Embryonic facial prominence (tissue), 1 donor: ENCODE measurements at regions not wholly inside any gene's neighbourhood (a gene's known extent, or its start where the extent isn't known, plus 50 kb on each side); places are given as distances from the start of the nearest gene placed in this dataset.
"Not testable (repeated sequence)": the region's sequence is repeated elsewhere in the genome, so short reads cannot be mapped to it uniquely, and the experiment has no call there.

Experiments
- DNase-seq: peaks from one replicate; pipeline ENCODE4 v3.0.0-alpha.2; 2016; ENCODE audit errors: extremely low spot score

DNA sequence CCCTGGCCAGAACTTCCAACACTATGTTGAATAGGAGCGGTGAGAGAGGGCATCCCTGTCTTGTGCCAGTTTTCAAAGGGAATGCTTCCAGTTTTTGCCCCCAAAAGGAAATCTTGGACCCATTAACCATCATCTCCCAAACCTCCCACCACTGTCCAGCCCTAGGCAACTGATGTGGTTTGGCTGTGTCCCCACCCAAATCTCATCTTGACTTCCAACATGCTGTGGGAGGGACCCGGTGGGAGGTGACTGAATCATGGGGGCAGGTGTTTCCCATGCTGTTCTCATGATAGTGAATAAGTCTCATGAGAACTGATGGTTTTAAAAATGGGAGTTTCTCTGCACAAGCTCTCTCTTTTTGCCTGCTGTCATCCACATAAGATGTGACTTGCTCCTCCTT, 119.1 kb upstream of the RMDN2 start:
- not testable (repeated sequence) for DNase-seq

DNA sequence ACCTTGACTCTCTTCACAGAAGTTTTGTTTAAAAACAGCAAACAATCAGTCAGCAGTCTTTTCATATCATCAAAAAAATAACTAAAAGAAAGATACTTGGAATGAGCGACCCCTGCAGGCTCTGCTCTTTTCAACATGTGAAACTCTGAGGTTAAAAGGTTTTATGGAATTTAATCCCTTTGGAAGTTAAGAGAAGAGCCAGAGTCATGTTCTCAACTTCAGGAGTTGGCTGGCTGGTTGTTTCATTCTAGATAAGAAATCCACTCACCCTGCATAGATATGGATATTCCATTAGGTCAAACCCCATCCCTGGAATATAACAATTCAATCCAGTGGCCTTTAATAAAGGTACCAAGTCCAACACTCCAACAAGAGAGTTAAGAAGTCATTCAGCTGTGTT, 115.6 kb upstream of the RMDN2 start:
- DNase-seq = no peak

GRCh38 chr2:37809931-37810570, 115.0 kb upstream of the RMDN2 start:
- no peak for DNase-seq

GRCh38 chr2:37812414-37812813, 112.7 kb upstream of the RMDN2 start:
- DNase-seq = no peak

DNA sequence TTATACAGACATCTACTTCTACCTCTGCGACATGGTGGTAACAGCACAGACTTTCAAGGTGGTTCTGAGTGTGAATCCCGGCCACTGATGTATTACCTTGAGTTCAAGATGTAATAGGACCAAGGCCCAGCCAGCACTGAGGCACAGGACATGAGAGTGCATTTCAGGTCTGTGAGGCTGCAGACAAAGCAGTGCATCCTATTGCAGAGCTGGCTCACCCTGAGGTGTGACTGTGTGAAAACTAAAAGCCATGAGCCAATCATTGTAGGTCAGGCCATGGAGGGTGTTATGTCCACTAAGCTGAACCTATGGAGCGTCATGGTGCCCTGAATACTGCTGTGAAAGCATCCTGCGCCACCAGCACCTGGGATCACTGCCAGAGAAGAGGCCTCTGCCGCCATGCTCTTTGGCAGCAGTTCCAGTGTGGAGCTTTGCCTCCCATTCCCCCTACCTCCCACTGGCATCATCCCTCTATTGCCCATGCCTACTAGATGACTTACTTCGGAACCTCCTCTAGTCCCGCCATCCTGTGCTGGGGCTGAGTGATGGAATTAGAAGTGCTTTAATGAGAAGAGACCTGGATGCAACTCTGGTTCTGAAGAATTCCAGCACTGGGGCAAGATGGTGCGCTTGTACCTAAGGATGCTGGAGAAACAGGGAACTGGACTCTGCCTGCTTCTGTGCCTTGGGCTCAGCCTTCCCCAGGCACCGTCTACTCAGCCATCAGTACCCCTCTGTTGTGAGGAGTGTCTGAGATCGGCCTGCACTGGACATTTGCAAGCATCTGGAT, 112.0 kb upstream of the RMDN2 start:
- no peak for DNase-seq

- no peak for DNase-seq
Observed at GRCh38 chr2:37816036-37816435, 109.1 kb upstream of the RMDN2 start.

DNA sequence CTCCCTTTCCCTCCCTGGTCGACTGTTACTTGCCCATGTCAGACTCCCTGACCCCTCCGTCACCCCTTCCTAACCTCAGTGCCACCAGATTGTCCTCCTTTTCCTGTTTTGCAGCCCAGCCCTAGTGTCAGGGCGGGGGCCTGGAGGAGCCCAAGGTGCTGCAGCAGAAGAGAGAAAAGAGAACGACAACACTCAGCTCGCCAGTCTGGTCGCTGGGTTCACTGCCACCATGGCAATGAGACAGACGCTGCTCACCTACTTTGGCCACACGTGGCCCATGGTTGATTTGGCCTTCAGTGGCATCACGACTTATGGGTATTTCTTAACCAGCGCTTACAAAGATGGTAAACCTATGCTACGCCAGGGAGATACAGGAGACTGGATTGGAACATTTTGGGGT, 108.4 kb upstream of the RMDN2 start:
- no peak for DNase-seq

- no peak for DNase-seq
Observed at GRCh38 chr2:37819186-37819585, 105.9 kb upstream of the RMDN2 start.

DNA sequence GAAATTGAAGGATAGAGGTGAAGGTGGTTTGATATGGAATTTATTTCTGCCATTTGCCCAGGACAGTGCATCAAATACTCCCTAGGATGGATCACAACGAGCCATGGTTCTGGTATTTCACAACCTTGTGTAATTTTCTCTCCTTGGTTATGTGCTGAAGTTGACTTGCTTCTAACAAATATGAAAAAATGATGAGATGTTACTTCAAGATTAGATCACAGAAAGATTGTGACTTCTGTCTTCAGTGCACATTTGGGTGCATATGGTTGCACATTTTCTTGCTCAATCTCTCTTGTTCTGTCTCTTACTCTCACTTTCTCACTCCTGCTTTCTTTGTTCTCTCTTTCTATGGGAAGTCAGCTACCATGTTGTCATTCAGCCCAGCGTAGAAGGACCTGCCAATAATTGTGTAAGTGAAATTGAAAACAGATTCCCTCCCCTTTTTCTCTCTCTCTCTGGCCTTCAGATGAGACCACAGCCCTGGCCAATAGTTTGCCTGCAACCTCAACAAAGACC, 104.6 kb upstream of the RMDN2 start:
- no peak for DNase-seq

- no peak for DNase-seq
Observed at GRCh38 chr2:37825586-37825985, 99.5 kb upstream of the RMDN2 start.

GRCh38 chr2:37826611-37827010, 98.5 kb upstream of the RMDN2 start:
- no peak for DNase-seq

- DNase-seq = no peak
Observed at GRCh38 chr2:37827455-37827854, 97.6 kb upstream of the RMDN2 start.

DNA sequence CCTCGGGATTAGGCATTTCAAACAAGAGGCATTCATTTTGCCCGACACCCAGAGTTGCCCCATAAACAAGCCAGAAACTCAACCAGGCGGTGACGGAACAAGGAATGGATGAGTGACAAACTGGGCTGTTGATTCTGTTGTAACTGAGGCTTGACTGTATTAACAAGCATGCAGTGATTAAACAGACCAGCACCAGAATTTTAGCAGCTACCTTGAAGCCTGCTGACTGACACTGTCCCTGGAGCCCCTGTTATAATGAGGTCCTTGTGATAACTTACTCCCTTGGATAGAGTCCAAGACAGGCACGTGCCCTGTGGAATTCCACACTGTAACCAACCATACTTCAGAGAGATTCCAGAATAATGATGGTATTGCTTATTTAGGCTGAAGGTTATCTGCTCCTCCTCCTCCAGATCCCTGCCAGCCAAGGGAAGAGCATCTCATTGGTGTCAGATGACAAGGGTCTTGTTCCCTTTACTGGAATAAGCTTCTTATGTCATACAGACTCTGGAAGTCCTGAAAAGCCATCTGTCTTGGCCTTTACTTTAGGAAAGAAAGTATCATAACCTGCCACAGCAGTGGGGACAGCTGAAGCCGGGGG, 97.1 kb upstream of the RMDN2 start:
- peak; percentile 11 for DNase-seq

DNA sequence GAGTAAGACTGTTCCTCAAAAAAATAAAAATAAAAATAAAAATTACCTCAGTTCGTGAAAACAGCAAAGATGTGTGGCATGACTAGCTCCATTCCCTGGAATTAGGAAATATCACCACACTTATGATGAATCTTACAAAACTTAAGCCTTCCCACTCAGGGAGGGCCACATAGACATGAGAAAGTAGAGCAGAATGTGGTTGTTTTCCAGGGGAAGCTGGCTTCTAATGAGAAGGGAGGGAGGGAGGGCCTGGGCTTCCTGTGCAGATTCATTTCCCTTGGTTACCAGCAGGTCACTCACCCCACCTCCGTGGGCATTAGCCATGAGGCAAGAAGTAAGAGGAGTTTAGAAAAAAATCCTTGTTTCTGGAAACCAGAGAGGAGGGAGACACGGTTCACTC, 95.9 kb upstream of the RMDN2 start:
- no peak for DNase-seq

DNA sequence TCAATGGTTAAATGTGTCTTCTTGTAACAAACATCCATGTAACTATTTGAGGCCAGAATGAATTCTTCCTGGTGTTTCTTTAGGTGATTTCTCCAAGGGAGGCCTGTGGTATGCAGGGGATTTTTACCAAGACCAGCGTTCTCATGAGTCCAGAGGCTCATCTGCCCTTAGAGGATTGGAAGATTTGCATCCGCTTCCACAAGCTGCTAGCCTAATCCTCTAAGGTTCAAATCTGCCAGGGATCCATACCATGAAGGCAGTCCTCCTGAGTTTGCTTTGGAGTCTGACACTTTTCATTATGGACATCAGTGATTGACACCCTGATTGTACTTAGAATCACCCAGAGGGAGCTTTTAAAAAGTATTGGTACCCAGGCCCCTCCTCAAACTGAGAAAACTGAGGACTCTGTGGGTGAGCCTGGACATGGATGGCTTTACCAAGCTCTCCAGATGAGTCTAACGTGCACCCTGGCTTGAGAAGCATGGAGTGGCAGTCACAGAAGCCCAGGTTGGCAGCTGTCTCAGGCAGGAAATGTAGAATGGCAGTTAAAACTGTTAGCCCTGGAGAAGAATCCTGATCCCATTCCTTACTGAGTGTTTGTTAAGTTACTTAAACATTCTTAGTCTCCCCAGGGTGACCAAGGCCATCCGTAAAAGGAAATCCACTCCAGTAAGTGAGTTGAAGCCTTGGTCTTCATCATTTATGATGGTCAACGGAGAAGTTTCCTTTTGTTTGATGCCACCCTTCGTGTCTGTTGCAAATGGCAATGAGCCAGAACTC, 95.3 kb upstream of the RMDN2 start:
- DNase-seq = no peak

GRCh38 chr2:37830636-37831035, 94.5 kb upstream of the RMDN2 start:
- no peak for DNase-seq

- DNase-seq = no peak
Observed at GRCh38 chr2:37831081-37831780, 93.9 kb upstream of the RMDN2 start.

GRCh38 chr2:37832590-37833197, 92.4 kb upstream of the RMDN2 start:
- DNase-seq = peak; percentile 21

GRCh38 chr2:37833423-37833822, 91.7 kb upstream of the RMDN2 start:
- DNase-seq = no peak

GRCh38 chr2:37836270-37836669, 88.8 kb upstream of the RMDN2 start:
- no peak for DNase-seq

- DNase-seq = no peak
Observed at GRCh38 chr2:37836711-37837110, 88.4 kb upstream of the RMDN2 start.
